Upper lobe of right lung (tissue), 1 donor: ENCODE measurements at regions not wholly inside any gene's neighbourhood (a gene's known extent, or its start where the extent isn't known, plus 50 kb on each side); places are given as distances from the start of the nearest gene placed in this dataset.

Experiments used
- ATAC-seq: fragments of 200-7000 bp; cut with Tn5 transposase; one replicate; pipeline ENCODE4 v1.9.1; 2020; ENCODE audit warnings: mild to moderate bottlenecking, moderate library complexity
- DNase-seq: peaks from one replicate; pipeline ENCODE4 v3.0.0-alpha.2; 2020
- H3K27ac ChIP-seq: fragments of 200-600 bp; one replicate; pipeline ENCODE4 v1.8.0; 2022
- H3K27me3 ChIP-seq: fragments of 200-600 bp; one replicate; pipeline ENCODE4 v1.8.0; 2022; ENCODE audit warnings: mild to moderate bottlenecking
- H3K36me3 ChIP-seq: fragments of 200-600 bp; one replicate; pipeline ENCODE4 v1.8.0; 2022
- H3K4me1 ChIP-seq: fragments of 200-600 bp; one replicate; pipeline ENCODE4 v1.8.0; 2022
- H3K4me3 ChIP-seq: fragments of 200-600 bp; one replicate; pipeline ENCODE4 v1.8.0; 2022; ENCODE audit warnings: mild to moderate bottlenecking
- H3K9me3 ChIP-seq: fragments of 200-600 bp; one replicate; pipeline ENCODE4 v1.8.0; 2022
- intact Hi-C: fragments of 100-400 bp; cut with DNase I; formaldehyde crosslinking; loops from one replicate; pipeline ENCODE4 v1.11.0; 2022
- TF ChIP-seq, protein P1 (sequence below): fragments of 200-600 bp; IDR thresholded peaks from one replicate; pipeline ENCODE4 v1.8.0; 2022; ENCODE audit warnings: antibody characterized with exemption
- donor health status: DM: no; HTN: yes; CAD: no; lungs with severe emphysema.

DNA sequence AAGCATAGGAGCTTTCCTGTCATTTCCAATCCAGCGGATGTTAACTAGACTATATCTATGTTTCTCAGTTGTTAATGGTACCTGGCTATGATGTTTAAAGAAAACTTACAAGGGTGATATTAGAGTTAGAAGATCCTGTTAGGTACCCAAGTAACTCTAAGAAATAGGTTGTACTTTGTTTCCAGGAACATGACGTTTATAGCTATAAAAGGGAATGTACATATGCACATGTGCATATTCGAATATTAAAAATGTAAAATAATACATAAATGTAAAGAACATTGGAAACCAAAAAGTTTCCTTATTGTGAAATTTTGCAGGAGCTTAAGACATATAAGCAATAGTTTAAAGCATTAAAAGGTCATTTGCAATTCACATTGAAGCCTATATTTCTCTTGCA is 247.7 kb upstream of the EDIL3 start:
- H3K4me3 ChIP-seq = no peak overlapping the region
- H3K27me3 ChIP-seq = no peaks in the 10 kb centered on the region
- H3K4me1 ChIP-seq = no peaks in the 10 kb centered on the region
- H3K27ac ChIP-seq = no peak overlapping the region
- TF ChIP-seq, protein P1, sequence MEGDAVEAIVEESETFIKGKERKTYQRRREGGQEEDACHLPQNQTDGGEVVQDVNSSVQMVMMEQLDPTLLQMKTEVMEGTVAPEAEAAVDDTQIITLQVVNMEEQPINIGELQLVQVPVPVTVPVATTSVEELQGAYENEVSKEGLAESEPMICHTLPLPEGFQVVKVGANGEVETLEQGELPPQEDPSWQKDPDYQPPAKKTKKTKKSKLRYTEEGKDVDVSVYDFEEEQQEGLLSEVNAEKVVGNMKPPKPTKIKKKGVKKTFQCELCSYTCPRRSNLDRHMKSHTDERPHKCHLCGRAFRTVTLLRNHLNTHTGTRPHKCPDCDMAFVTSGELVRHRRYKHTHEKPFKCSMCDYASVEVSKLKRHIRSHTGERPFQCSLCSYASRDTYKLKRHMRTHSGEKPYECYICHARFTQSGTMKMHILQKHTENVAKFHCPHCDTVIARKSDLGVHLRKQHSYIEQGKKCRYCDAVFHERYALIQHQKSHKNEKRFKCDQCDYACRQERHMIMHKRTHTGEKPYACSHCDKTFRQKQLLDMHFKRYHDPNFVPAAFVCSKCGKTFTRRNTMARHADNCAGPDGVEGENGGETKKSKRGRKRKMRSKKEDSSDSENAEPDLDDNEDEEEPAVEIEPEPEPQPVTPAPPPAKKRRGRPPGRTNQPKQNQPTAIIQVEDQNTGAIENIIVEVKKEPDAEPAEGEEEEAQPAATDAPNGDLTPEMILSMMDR = no peak
- intact Hi-C loops = no loop called here
- DNase-seq (no peak), ATAC-seq (no peak)
- no peaks in the 10 kb centered on the region for H3K9me3 ChIP-seq
- H3K36me3 ChIP-seq = no peaks in the 10 kb centered on the region

DNA sequence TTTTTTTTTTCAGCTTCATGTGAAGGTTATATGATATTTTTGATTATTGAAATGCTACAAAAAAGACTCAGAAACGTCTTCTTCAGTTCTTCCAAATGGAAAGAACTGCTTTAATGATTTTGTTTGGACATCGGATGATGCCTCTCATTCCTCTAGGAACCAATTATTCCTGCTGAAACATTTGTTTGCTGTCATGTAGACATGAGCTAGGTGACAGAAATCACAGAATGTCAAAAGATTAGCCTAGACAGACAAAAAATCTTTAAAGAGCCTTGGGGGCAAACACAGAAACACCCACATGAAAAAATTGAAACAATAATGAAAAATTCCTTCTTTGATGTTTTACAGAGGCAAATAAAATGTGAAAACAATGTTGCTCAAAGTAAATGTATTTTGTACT is 244.2 kb upstream of the EDIL3 start:
- H3K4me3 ChIP-seq = no peak overlapping the region
- H3K36me3 ChIP-seq = no peaks in the 10 kb centered on the region
- no peak for DNase-seq
- no peaks in the 10 kb centered on the region for H3K4me1 ChIP-seq
- no peaks in the 10 kb centered on the region for H3K9me3 ChIP-seq
- no peaks in the 10 kb centered on the region for H3K27me3 ChIP-seq
- no peak for ATAC-seq
- no peak overlapping the region for H3K27ac ChIP-seq
- TF ChIP-seq, protein P1 = no peak
- intact Hi-C loops = no loop called here

DNA sequence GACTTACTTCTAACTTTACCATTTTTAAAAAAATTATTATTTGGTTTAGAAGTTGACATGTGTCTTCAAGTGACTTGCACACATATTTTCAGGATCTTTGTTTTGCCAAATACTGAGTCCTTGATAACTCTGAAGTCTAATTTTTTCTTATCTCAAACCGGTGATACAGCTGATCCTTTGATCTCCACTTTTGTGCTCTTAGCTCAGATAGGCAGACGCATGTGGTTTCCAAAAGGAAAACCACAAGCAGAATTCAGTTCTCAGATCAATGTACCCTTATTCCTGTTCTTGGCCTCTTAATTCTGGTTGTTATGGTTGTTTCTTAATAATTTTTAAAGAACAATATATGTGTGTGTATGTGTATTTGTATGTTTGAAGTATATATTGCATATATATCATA is 238.3 kb upstream of the EDIL3 start:
- ATAC-seq (no peak), DNase-seq (no peak)
- H3K9me3 ChIP-seq = no peaks in the 10 kb centered on the region
- H3K36me3 ChIP-seq = no peaks in the 10 kb centered on the region
- H3K4me3 ChIP-seq = no peak overlapping the region
- intact Hi-C loops = no loop called here
- no peaks in the 10 kb centered on the region for H3K27me3 ChIP-seq
- TF ChIP-seq, protein P1 = no peak
- H3K27ac ChIP-seq = no peak overlapping the region
- no peaks in the 10 kb centered on the region for H3K4me1 ChIP-seq

DNA sequence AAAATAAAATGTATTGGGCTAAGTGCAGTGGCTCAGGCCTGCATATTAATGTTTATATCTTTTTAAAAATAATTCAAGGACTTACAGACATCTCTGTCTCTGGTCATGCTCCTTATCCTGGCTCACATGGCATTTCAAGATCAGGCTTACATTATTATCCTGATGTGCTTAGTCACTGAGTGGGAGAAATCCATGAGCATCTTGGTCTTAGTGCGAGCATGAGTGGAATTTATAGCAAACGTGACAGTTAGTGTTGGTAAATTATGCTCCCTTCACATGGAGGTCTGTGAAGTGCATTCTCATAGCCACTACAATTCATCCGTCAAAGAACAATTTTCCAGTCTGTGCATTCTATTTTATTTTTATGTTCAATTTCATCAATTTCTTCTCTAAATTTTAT is 237.8 kb upstream of the EDIL3 start:
- H3K9me3 ChIP-seq = no peaks in the 10 kb centered on the region
- H3K27ac ChIP-seq = no peak overlapping the region
- H3K4me1 ChIP-seq = no peaks in the 10 kb centered on the region
- no peaks in the 10 kb centered on the region for H3K27me3 ChIP-seq
- no peaks in the 10 kb centered on the region for H3K36me3 ChIP-seq
- intact Hi-C loops = no loop called here
- DNase-seq = no peak
- no peak for ATAC-seq
- no peak overlapping the region for H3K4me3 ChIP-seq
- TF ChIP-seq, protein P1 = no peak

DNA sequence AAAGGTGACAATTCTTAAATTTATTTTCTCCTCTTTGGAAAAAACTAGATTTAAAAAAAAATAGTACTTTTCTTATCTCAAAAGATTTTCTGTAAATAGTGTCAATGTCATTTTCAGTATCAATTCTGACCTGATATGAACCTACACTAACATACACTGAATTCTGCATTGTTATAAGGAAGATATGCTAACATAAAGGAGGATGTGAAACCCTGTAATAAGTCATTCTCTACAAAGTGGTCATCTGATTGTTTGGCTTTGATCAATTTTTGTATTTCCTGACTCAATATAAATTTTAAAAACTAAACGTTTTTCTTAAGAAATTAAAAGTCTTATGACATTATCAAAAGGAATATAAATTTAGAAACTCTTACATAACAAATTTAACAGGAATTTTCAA is 233.6 kb upstream of the EDIL3 start:
- TF ChIP-seq, protein P1 = no peak
- Histone ChIP-seq H3K36me3 (no peaks in the 10 kb centered on the region), H3K27ac (no peak overlapping the region), H3K9me3 (no peaks in the 10 kb centered on the region), H3K4me1 (no peaks in the 10 kb centered on the region), H3K4me3 (no peak overlapping the region), H3K27me3 (no peaks in the 10 kb centered on the region)
- intact Hi-C loops = no loop called here
- ATAC-seq (no peak), DNase-seq (no peak)

DNA sequence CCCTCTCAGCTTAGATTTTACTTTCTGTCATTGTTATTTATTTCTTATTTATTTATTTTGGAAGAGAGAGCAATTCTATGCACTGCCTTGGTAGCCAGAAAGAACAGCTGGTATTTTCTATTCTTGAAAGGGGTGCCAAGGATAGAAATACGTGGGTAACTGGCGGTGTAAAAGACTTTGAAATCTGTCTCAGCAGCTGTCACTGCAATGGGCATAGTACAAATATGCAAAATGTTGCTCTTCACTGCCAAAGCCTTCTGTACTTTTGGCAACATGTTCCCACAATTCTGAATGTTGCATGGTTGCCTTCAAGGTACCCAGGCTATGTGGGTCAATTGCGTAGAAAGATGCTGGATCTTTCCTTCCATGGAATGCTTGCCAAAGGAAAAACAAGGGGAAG is 230.2 kb upstream of the EDIL3 start:
- Histone ChIP-seq H3K27ac (no peak overlapping the region), H3K4me1 (no peaks in the 10 kb centered on the region), H3K36me3 (no peaks in the 10 kb centered on the region), H3K4me3 (no peak overlapping the region), H3K9me3 (no peaks in the 10 kb centered on the region), H3K27me3 (no peaks in the 10 kb centered on the region)
- intact Hi-C loops = no loop called here
- DNase-seq = no peak
- TF ChIP-seq, protein P1 = no peak
- no peak for ATAC-seq
